K562 (cell line): ENCODE measurements at regions not wholly inside any gene's neighbourhood (a gene's known extent, or its start where the extent isn't known, plus 50 kb on each side); places are given as distances from the start of the nearest gene placed in this dataset.

Experiments used
- ATAC-seq: fragments of 200-7000 bp; cut with Tn5 transposase; 3 replicates; pipeline ENCODE4 v1.9.1; 2020; ENCODE audit warnings: moderate library complexity
- BruUV-seq: library from RNA; stranded (reverse); fragments of 400-500 nt; replicated peaks from 2 replicates; lab custom pipeline; 2021; lab: Mats Ljungman, UMichigan
- CTCF ChIA-PET: fragments of 300-600 bp; formaldehyde crosslinking; extraction: SDS; loops from one replicate; lab custom pipeline; 2021; ENCODE audit warnings: low intra/inter-chr PET ratio; lab: Yijun Ruan, JAX
- POLR2A ChIA-PET: fragments of 300-600, 350-650 bp; sonication (Branson Sonifier 250); formaldehyde crosslinking; extraction: SDS; loops from one replicate; lab custom pipeline; 2021; ENCODE audit warnings: antibody characterized with exemption, inconsistent platforms; lab: Yijun Ruan, JAX
- DNase-seq, 4 experiments: peaks; one replicate each; pipeline versions ENCODE4 v3.0.0 to v3.0.0-alpha.2; 2011 to 2018; ENCODE audit warnings: low spot score in 3 of 4, mixed read lengths in 3 of 4; ENCODE audit errors: extremely low read depth in 1 of 4
- FAIRE-seq: peaks from 2 replicates; lab custom pipeline; 2011; peaks lifted over from hg19 to GRCh38; lab: Jason Lieb, UNC
- H2AFZ ChIP-seq: 2 replicates; pipeline ENCODE4 v1.6.0; 2011; ENCODE audit warnings: low read depth, low read length, control low read depth, inconsistent platforms
- H3K27ac ChIP-seq: fragments of 200-600 bp; 3 replicates; pipeline ENCODE4 v1.8.0; 2011; ENCODE audit warnings: low read depth, mild to moderate bottlenecking, control low read depth, inconsistent platforms, low read length, moderate library complexity, mixed read lengths; ENCODE audit errors: extremely low read depth
- H3K27me3 ChIP-seq, 2 experiments: fragments of 300-600 bp in 1 of 2; 2 replicates in 1 of 2; 3 replicates in 1 of 2; pipeline versions ENCODE4 v1.6.0 to v1.8.0; 2011; ENCODE audit warnings: inconsistent platforms in 2 of 2, low read length in 2 of 2, mild to moderate bottlenecking in 1 of 2, mixed read lengths in 1 of 2, moderate library complexity in 1 of 2; ENCODE audit not compliant: control insufficient read depth in 2 of 2, insufficient read depth in 2 of 2
- H3K36me3 ChIP-seq: fragments of 300-600 bp; 3 replicates; pipeline ENCODE4 v1.8.0; 2011; ENCODE audit warnings: mild to moderate bottlenecking, low read length, inconsistent platforms; ENCODE audit not compliant: control insufficient read depth, insufficient read depth
- H3K4me1 ChIP-seq, 2 experiments: fragments of 200-600 bp in 1 of 2; replicated peaks in 1 of 2; 2 replicates in 1 of 2; 3 replicates in 1 of 2; pipeline versions ENCODE4 v1.5.1 to v1.8.0; 2011; ENCODE audit warnings: inconsistent platforms in 2 of 2, low read length in 2 of 2, mild to moderate bottlenecking in 1 of 2, mixed read lengths in 1 of 2, moderate library complexity in 1 of 2; ENCODE audit not compliant: control insufficient read depth in 2 of 2, insufficient read depth in 2 of 2
- H3K4me2 ChIP-seq: 2 replicates; pipeline ENCODE4 v1.6.1; 2011; ENCODE audit warnings: low read length, control low read depth, inconsistent platforms, mixed read lengths; ENCODE audit not compliant: insufficient read depth
- H3K4me3 ChIP-seq: fragments of 200-600 bp; sonication (generic), shearing (Covaris generic); 2 replicates; pipeline ENCODE4 v1.5.1; 2016; ENCODE audit warnings: control low read depth, inconsistent platforms
- H3K79me2 ChIP-seq: fragments of 200-600 bp; 3 replicates; pipeline ENCODE4 v1.8.0; 2011; ENCODE audit warnings: low read length, inconsistent platforms; ENCODE audit not compliant: control insufficient read depth, insufficient read depth
- H3K9ac ChIP-seq, 2 experiments: 2 replicates each; pipeline versions ENCODE4 v1.6.0 to v1.6.1; 2011; ENCODE audit warnings: low read depth in 2 of 2, low read length in 2 of 2, control low read depth in 1 of 2, inconsistent platforms in 1 of 2, mild to moderate bottlenecking in 1 of 2, mixed read lengths in 1 of 2; ENCODE audit not compliant: insufficient read depth in 1 of 2
- H3K9me1 ChIP-seq: one replicate; pipeline ENCODE4 v1.6.0; 2011; ENCODE audit warnings: inconsistent platforms, mild to moderate bottlenecking, low read length, moderate library complexity; ENCODE audit not compliant: control insufficient read depth, insufficient read depth
- H3K9me3 ChIP-seq: replicated peaks from 2 replicates; pipeline ENCODE4 v1.5.1; 2011; ENCODE audit warnings: low read depth, low read length, inconsistent platforms; ENCODE audit not compliant: control insufficient read depth, insufficient read depth
- H4K20me1 ChIP-seq: replicated peaks from 2 replicates; pipeline ENCODE4 v1.6.1; 2011; ENCODE audit warnings: low read length, inconsistent platforms, mixed read lengths; ENCODE audit not compliant: control insufficient read depth, insufficient read depth
- CBX5 ChIP-seq: IDR thresholded peaks from 2 replicates; pipeline ENCODE4 v1.6.1; 2014; ENCODE audit warnings: low read depth, borderline replicate concordance
- CCNT2 ChIP-seq: IDR thresholded peaks from 2 replicates; pipeline ENCODE4 v1.6.1; 2011; ENCODE audit warnings: borderline replicate concordance, low read depth, mild to moderate bottlenecking, moderate library complexity, mixed read lengths, low read length; ENCODE audit not compliant: insufficient read length; ENCODE audit errors: extremely low read depth
- CEBPB ChIP-seq: fragments of 450-650 bp; IDR thresholded peaks from 2 replicates; pipeline ENCODE4 v1.6.1; 2016; ENCODE audit warnings: missing genetic modification characterization, missing compliant biosample characterization
- DNMT1 ChIP-seq: fragments of 450-650 bp; IDR thresholded peaks from 2 replicates; pipeline ENCODE4 v1.6.1; 2016; ENCODE audit warnings: antibody characterized with exemption, mild to moderate bottlenecking
- EP300 ChIP-seq: IDR thresholded peaks from 2 replicates; pipeline ENCODE4 v1.6.1; 2012; ENCODE audit warnings: low read length, improper control_type of control experiment
- GTF2A2 ChIP-seq: IDR thresholded peaks from 2 replicates; pipeline ENCODE4 v1.6.1; 2016; ENCODE audit warnings: mild to moderate bottlenecking, missing genetic modification characterization, missing compliant biosample characterization
- ILF3 ChIP-seq: fragments of 450-650 bp; IDR thresholded peaks from 2 replicates; pipeline ENCODE4 v1.6.1; 2018; ENCODE audit warnings: antibody characterized with exemption, mild to moderate bottlenecking, moderate library complexity, borderline replicate concordance
- NFE2L1 ChIP-seq: fragments of 450-650 bp; IDR thresholded peaks from 2 replicates; pipeline ENCODE4 v1.6.1; 2016; ENCODE audit warnings: missing genetic modification characterization, low read depth, mild to moderate bottlenecking, missing compliant biosample characterization, moderate library complexity, borderline replicate concordance
- RBM17 ChIP-seq: fragments of 200-400 bp; formaldehyde crosslinking; IDR thresholded peaks from 2 replicates; pipeline ENCODE4 v1.6.1; 2017; ENCODE audit warnings: low read depth, mild to moderate bottlenecking, low read length, borderline replicate concordance
- SAFB ChIP-seq: fragments of 200-400 bp; formaldehyde crosslinking; IDR thresholded peaks from 2 replicates; pipeline ENCODE4 v1.6.1; 2017; ENCODE audit warnings: low read depth, low read length, borderline replicate concordance
- ZFPM2 ChIP-seq: fragments of 250-450 bp; sonication (Bioruptor Pico); IDR thresholded peaks from 2 replicates; pipeline ENCODE4 v1.5.1; 2022; ENCODE audit warnings: mild to moderate bottlenecking
- WGBS: fragments of 100-300 bp; shearing (Covaris generic); methylation state at CpG from one replicate; pipeline ENCODE4 v1.1.6; 2016; ENCODE audit warnings: low coverage, mixed read lengths; ENCODE audit not compliant: insufficient coverage; ENCODE audit errors: missing lambda C conversion rate; 5-methylcytosine and 5-hydroxymethylcytosine counted together
- in situ Hi-C: fragments of 300-500 bp; cut with MboI; formaldehyde crosslinking; loops from 4 replicates; pipeline ENCODE4 v1.15.0; 2018; ENCODE audit warnings: inconsistent platforms, mixed read lengths
- intact Hi-C: fragments of 100-400 bp; cut with micrococcal nuclease; formaldehyde crosslinking; loops from 2 replicates; pipeline ENCODE4 v1.14.2; 2022
- TF ChIP-seq, protein P1 (sequence below): fragments of 250-450 bp; sonication (Bioruptor Pico); IDR thresholded peaks from 2 replicates; pipeline ENCODE4 v1.4.0; 2020
- TF ChIP-seq, protein P2 (sequence below): fragments of 450-650 bp; IDR thresholded peaks from one replicate; pipeline ENCODE4 v1.6.1; 2018; ENCODE audit warnings: mild to moderate bottlenecking, moderate library complexity; ENCODE audit not compliant: partially characterized antibody
- TF ChIP-seq, protein P3 (sequence below): IDR thresholded peaks from 2 replicates; pipeline ENCODE4 v1.6.1; 2011; ENCODE audit not compliant: insufficient read length; ENCODE audit errors: extremely low read depth

DNA sequence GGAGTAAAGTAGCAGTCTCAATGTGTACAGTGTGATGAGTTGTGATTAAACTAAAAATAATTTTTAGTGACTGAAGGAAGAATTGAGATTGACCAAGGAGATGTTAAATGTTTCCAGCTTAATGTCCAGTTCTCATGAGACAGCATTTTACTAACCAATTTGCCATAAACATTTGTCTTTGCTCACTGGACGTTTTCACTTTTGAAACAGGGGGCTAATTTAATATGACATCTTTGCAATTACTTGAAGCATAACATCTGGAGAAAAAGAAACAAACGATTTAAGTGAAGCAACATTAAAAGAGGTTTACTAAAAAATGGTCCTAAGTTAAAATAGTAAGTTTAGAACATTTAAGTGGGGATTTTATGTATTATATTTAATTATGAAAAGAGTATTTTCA lies 443.8 kb downstream of the BCKDHB start (continued):
- TF ChIP-seq DNMT1 (no peak), NFE2L1 (tag) (no peak), GTF2A2 (no peak)
- TF ChIP-seq, protein P1, sequence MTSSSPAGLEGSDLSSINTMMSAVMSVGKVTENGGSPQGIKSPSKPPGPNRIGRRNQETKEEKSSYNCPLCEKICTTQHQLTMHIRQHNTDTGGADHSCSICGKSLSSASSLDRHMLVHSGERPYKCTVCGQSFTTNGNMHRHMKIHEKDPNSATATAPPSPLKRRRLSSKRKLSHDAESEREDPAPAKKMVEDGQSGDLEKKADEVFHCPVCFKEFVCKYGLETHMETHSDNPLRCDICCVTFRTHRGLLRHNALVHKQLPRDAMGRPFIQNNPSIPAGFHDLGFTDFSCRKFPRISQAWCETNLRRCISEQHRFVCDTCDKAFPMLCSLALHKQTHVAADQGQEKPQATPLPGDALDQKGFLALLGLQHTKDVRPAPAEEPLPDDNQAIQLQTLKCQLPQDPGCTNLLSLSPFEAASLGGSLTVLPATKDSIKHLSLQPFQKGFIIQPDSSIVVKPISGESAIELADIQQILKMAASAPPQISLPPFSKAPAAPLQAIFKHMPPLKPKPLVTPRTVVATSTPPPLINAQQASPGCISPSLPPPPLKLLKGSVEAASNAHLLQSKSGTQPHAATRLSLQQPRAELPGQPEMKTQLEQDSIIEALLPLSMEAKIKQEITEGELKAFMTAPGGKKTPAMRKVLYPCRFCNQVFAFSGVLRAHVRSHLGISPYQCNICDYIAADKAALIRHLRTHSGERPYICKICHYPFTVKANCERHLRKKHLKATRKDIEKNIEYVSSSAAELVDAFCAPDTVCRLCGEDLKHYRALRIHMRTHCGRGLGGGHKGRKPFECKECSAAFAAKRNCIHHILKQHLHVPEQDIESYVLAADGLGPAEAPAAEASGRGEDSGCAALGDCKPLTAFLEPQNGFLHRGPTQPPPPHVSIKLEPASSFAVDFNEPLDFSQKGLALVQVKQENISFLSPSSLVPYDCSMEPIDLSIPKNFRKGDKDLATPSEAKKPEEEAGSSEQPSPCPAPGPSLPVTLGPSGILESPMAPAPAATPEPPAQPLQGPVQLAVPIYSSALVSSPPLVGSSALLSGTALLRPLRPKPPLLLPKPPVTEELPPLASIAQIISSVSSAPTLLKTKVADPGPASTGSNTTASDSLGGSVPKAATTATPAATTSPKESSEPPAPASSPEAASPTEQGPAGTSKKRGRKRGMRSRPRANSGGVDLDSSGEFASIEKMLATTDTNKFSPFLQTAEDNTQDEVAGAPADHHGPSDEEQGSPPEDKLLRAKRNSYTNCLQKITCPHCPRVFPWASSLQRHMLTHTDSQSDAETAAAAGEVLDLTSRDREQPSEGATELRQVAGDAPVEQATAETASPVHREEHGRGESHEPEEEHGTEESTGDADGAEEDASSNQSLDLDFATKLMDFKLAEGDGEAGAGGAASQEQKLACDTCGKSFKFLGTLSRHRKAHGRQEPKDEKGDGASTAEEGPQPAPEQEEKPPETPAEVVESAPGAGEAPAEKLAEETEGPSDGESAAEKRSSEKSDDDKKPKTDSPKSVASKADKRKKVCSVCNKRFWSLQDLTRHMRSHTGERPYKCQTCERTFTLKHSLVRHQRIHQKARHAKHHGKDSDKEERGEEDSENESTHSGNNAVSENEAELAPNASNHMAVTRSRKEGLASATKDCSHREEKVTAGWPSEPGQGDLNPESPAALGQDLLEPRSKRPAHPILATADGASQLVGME (CRISPR knock-in tag) = no peak

DNA sequence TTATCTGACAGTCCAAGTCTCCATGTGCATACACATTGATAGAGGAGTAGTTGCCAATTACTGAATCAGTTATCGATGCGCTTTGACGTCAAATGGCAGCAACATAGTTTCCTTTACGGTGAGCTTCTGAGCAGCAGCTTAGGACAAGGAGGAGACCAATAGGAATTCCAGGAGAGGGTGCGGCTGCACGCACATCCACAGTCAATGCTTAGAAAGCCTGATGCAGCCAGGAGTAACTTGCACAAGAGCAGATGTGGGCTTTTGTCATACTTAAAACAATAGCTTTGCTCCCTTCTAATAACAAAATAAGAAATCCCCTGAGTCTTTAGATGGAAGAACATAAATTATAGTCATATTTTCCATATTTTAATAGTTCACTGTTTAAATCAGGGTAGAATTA lies 442.1 kb downstream of the BCKDHB start:
- no peak for ATAC-seq
- no peak overlapping the region for H3K4me2 ChIP-seq
- H2AFZ ChIP-seq = no peak overlapping the region
- H4K20me1 ChIP-seq = no peaks in the 10 kb centered on the region
- H3K27me3 ChIP-seq = no peaks in the 10 kb centered on the region
- no peaks in the 10 kb centered on the region for H3K4me1 ChIP-seq
- no TSS peak for BruUV-seq
- intact Hi-C loops = no loop called here
- no peak for FAIRE-seq
- POLR2A ChIA-PET = no interaction called here
- no peak for DNase-seq
- no peaks in the 10 kb centered on the region for H3K9me1 ChIP-seq
- H3K27ac ChIP-seq = no peak overlapping the region
- no peak overlapping the region for H3K9ac ChIP-seq
- in situ Hi-C loops = no loop called here
- no peaks in the 10 kb centered on the region for H3K9me3 ChIP-seq
- H3K36me3 ChIP-seq = no peaks in the 10 kb centered on the region
- no peak overlapping the region for H3K4me3 ChIP-seq
- H3K79me2 ChIP-seq = no peaks in the 10 kb centered on the region
- TF ChIP-seq, protein P2, sequence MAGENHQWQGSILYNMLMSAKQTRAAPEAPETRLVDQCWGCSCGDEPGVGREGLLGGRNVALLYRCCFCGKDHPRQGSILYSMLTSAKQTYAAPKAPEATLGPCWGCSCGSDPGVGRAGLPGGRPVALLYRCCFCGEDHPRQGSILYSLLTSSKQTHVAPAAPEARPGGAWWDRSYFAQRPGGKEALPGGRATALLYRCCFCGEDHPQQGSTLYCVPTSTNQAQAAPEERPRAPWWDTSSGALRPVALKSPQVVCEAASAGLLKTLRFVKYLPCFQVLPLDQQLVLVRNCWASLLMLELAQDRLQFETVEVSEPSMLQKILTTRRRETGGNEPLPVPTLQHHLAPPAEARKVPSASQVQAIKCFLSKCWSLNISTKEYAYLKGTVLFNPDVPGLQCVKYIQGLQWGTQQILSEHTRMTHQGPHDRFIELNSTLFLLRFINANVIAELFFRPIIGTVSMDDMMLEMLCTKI = no peak
- TF ChIP-seq EP300 (no peak), ILF3 (no peak), CBX5 (no peak), SAFB (no peak), CCNT2 (no peak), ZFPM2 (CRISPR knock-in tag) (no peak), RBM17 (no peak), CEBPB (tag) (no peak)
- TF ChIP-seq, protein P3, sequence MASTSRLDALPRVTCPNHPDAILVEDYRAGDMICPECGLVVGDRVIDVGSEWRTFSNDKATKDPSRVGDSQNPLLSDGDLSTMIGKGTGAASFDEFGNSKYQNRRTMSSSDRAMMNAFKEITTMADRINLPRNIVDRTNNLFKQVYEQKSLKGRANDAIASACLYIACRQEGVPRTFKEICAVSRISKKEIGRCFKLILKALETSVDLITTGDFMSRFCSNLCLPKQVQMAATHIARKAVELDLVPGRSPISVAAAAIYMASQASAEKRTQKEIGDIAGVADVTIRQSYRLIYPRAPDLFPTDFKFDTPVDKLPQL = no peak
- WGBS = 2% methylated on average over 6 of the region's 6 CpGs
- CTCF ChIA-PET = no interaction called here
